NOMO-1 treated with DMSO at 0.1 percent for 48 hours (cell line): ENCODE measurements at regions not wholly inside any gene's neighbourhood (a gene's known extent, or its start where the extent isn't known, plus 50 kb on each side); places are given as distances from the start of the nearest gene placed in this dataset.
"Not testable (repeated sequence)": the region's sequence is repeated elsewhere in the genome, so short reads cannot be mapped to it uniquely, and the experiment has no call there.

Source experiments
- DNase-seq: peaks from one replicate; lab custom pipeline; 2025; ENCODE audit not compliant: unreplicated experiment; lab: John Stamatoyannopoulos, UW

GRCh38 chr1:117702654-117703053 is 96.8 kb downstream of the TENT5C start:
- no peak for DNase-seq

GRCh38 chr1:117707371-117707770 is 101.5 kb downstream of the TENT5C start:
- DNase-seq = no peak

GRCh38 chr1:117708323-117709248 is 102.7 kb downstream of the TENT5C start:
- DNase-seq = no peak

- no peak for DNase-seq
Observed at GRCh38 chr1:117709249-117709691, 103.4 kb downstream of the TENT5C start.

- DNase-seq = no peak
Observed at GRCh38 chr1:117710710-117711109, 104.9 kb downstream of the TENT5C start.

GRCh38 chr1:117712621-117713020 is 106.8 kb downstream of the TENT5C start:
- DNase-seq = no peak

- no peak for DNase-seq
Observed at GRCh38 chr1:117714546-117714945, 108.7 kb downstream of the TENT5C start.

- not testable (repeated sequence) for DNase-seq
Observed at GRCh38 chr1:117716030-117716429, 110.2 kb downstream of the TENT5C start.

GRCh38 chr1:117717980-117718379 is 112.1 kb downstream of the TENT5C start:
- DNase-seq = not testable (repeated sequence)

- not testable (repeated sequence) for DNase-seq
Observed at GRCh38 chr1:117718596-117718995, 112.7 kb downstream of the TENT5C start.

- no peak for DNase-seq
Observed at GRCh38 chr1:117719004-117719403, 113.2 kb downstream of the TENT5C start.

- no peak for DNase-seq
Observed at GRCh38 chr1:117732065-117732797, 126.4 kb downstream of the TENT5C start.

- no peak for DNase-seq
Observed at GRCh38 chr1:117732956-117733355, 127.1 kb downstream of the TENT5C start.

- no peak for DNase-seq
Observed at GRCh38 chr1:117734403-117734802, 128.6 kb downstream of the TENT5C start.

GRCh38 chr1:117735045-117735992 is 129.5 kb downstream of the TENT5C start:
- peak; percentile 44 for DNase-seq

- DNase-seq = no peak
Observed at GRCh38 chr1:117739504-117739903, 133.7 kb downstream of the TENT5C start.

- DNase-seq = no peak
Observed at GRCh38 chr1:117740496-117740895, 134.6 kb downstream of the TENT5C start.

GRCh38 chr1:117746565-117746964 is 140.7 kb downstream of the TENT5C start:
- not testable (repeated sequence) for DNase-seq

GRCh38 chr1:117747605-117748004 is 141.8 kb downstream of the TENT5C start:
- DNase-seq = no peak

- DNase-seq = no peak
Observed at GRCh38 chr1:117751321-117751720, 145.5 kb downstream of the TENT5C start.

GRCh38 chr1:117752661-117753060 is 146.8 kb downstream of the TENT5C start:
- DNase-seq = no peak
